Endothelial cell of umbilical vein (primary cell): ENCODE measurements at regions not wholly inside any gene's neighbourhood (a gene's known extent, or its start where the extent isn't known, plus 50 kb on each side); places are given as distances from the start of the nearest gene placed in this dataset.

ENCODE experiments used
- BruUV-seq: library from RNA; stranded (reverse); fragments of 400-500 nt; replicated peaks from 2 replicates; lab custom pipeline; 2021; lab: Mats Ljungman, UMichigan
- CTCF ChIA-PET: fragments of 300-600, 350-600 bp; sonication (Branson Sonifier 250); formaldehyde crosslinking; loops from one replicate; lab custom pipeline; 2021; ENCODE audit warnings: antibody characterized with exemption, inconsistent platforms; lab: Charles Lee
- POLR2A ChIA-PET: fragments of 300-600, 350-600 bp; sonication (Branson Sonifier 250); formaldehyde crosslinking; loops from one replicate; lab custom pipeline; 2021; ENCODE audit warnings: antibody characterized with exemption, inconsistent platforms; lab: Charles Lee
- DNase-seq: peaks from one replicate; pipeline ENCODE4 v3.0.0-alpha.2; 2011; ENCODE audit warnings: low read depth, low spot score
- FAIRE-seq: peaks from 2 replicates; lab custom pipeline; 2011; peaks lifted over from hg19 to GRCh38; lab: Jason Lieb, UNC
- H2AFZ ChIP-seq: 2 replicates; pipeline ENCODE4 v1.6.0; 2012; ENCODE audit warnings: low read depth, low read length, control low read depth, inconsistent platforms
- H3K27ac ChIP-seq: 2 replicates; pipeline ENCODE4 v1.5.1; 2011; ENCODE audit warnings: low read depth, mild to moderate bottlenecking, control low read depth, low read length, moderate library complexity; ENCODE audit not compliant: insufficient read depth
- H3K27me3 ChIP-seq, 2 experiments: 2 replicates each; pipeline versions ENCODE4 v1.6.0 to v1.6.1; 2011; ENCODE audit warnings: low read length in 2 of 2, mixed read lengths in 1 of 2; ENCODE audit not compliant: control insufficient read depth in 2 of 2, insufficient read depth in 2 of 2
- H3K36me3 ChIP-seq, 2 experiments: 2 replicates in 1 of 2; 3 replicates in 1 of 2; pipeline ENCODE4 v1.5.1; 2011; ENCODE audit warnings: low read length in 2 of 2, mild to moderate bottlenecking in 1 of 2, moderate library complexity in 1 of 2; ENCODE audit not compliant: control insufficient read depth in 2 of 2, insufficient read depth in 2 of 2; ENCODE audit errors: extremely low read depth in 1 of 2
- H3K4me1 ChIP-seq: 3 replicates; pipeline ENCODE4 v1.5.1; 2011; ENCODE audit warnings: mild to moderate bottlenecking, low read length; ENCODE audit not compliant: control insufficient read depth, insufficient read depth; ENCODE audit errors: extremely low read depth
- H3K4me2 ChIP-seq: 2 replicates; pipeline ENCODE4 v1.6.1; 2011; ENCODE audit warnings: low read length, control low read depth, mixed read lengths; ENCODE audit not compliant: insufficient read depth
- H3K4me3 ChIP-seq, 3 experiments: fragments of 200-600 bp in 1 of 3; sonication (generic), shearing (Covaris generic) in 1 of 3; replicated peaks in 1 of 3; 2 replicates each; pipeline ENCODE4 v1.5.1; 2011 to 2016; ENCODE audit warnings: control low read depth in 3 of 3, low read length in 3 of 3, mild to moderate bottlenecking in 2 of 3, inconsistent platforms in 1 of 3, low read depth in 1 of 3, moderate library complexity in 1 of 3; ENCODE audit not compliant: insufficient read depth in 1 of 3
- H3K79me2 ChIP-seq: 2 replicates; pipeline ENCODE4 v1.6.0; 2012; ENCODE audit warnings: low read length, inconsistent platforms; ENCODE audit not compliant: control insufficient read depth, insufficient read depth
- H3K9ac ChIP-seq: replicated peaks from 2 replicates; pipeline ENCODE3; 2011; ENCODE audit warnings: low read length, control low read depth; ENCODE audit not compliant: insufficient read depth; ENCODE audit errors: extremely low read depth
- H3K9me1 ChIP-seq: replicated peaks from 3 replicates; pipeline ENCODE4 v1.6.0; 2011; ENCODE audit warnings: mild to moderate bottlenecking, low read length; ENCODE audit not compliant: control insufficient read depth, insufficient read depth; ENCODE audit errors: extremely low read depth
- H3K9me3 ChIP-seq: replicated peaks from 2 replicates; pipeline ENCODE4 v1.5.1; 2012; ENCODE audit warnings: low read length, inconsistent platforms; ENCODE audit not compliant: control insufficient read depth, insufficient read depth
- H4K20me1 ChIP-seq: replicated peaks from 2 replicates; pipeline ENCODE3; 2011; ENCODE audit warnings: mild to moderate bottlenecking, low read length; ENCODE audit not compliant: control insufficient read depth, insufficient read depth; ENCODE audit errors: extremely low read depth
- CTCF ChIP-seq, 2 donors: IDR thresholded peaks; 1 replicate in 1 of 2; 2 replicates in 1 of 2; pipeline ENCODE4 v1.5.1; 2011; ENCODE audit warnings: low read length in 2 of 2, mild to moderate bottlenecking in 2 of 2, moderate library complexity in 2 of 2, control low read depth in 1 of 2, inconsistent platforms in 1 of 2, low read depth in 1 of 2; ENCODE audit not compliant: insufficient read depth in 1 of 2; ENCODE audit errors: extremely low read depth in 1 of 2
- EZH2 ChIP-seq: IDR thresholded peaks from 2 replicates; pipeline ENCODE4 v1.6.1; 2012; ENCODE audit warnings: borderline replicate concordance, low read depth, mild to moderate bottlenecking, moderate library complexity, low read length, inconsistent platforms; ENCODE audit not compliant: severe bottlenecking
- FOS ChIP-seq: IDR thresholded peaks from 2 replicates; pipeline ENCODE4 v1.6.1; 2011; ENCODE audit warnings: mild to moderate bottlenecking, low read length, moderate library complexity, borderline replicate concordance; ENCODE audit not compliant: insufficient read depth
- GATA2 ChIP-seq: IDR thresholded peaks from 2 replicates; pipeline ENCODE4 v1.7.0; 2011; ENCODE audit warnings: low read depth, mild to moderate bottlenecking, moderate library complexity, mixed read lengths, low read length; ENCODE audit not compliant: insufficient read length, insufficient read depth
- JUN ChIP-seq: IDR thresholded peaks from 2 replicates; pipeline ENCODE4 v1.6.1; 2011; ENCODE audit warnings: borderline replicate concordance, low read depth; ENCODE audit not compliant: insufficient read length, insufficient read depth
- MAX ChIP-seq: IDR thresholded peaks from 2 replicates; pipeline ENCODE4 v1.6.1; 2011; ENCODE audit not compliant: insufficient read depth, insufficient read length
- MYC ChIP-seq: IDR thresholded peaks from one replicate; pipeline ENCODE4 v1.6.1; 2011; ENCODE audit warnings: mild to moderate bottlenecking, low read depth, low read length
- POLR2A ChIP-seq: IDR thresholded peaks from 2 replicates; pipeline ENCODE4 v1.6.1; 2012; ENCODE audit warnings: low read depth, mild to moderate bottlenecking, control low read depth, low read length
- POLR2AphosphoS5 ChIP-seq: IDR thresholded peaks from 2 replicates; pipeline ENCODE4 v1.6.1; 2012; ENCODE audit warnings: low read depth, mild to moderate bottlenecking, control low read depth, low read length, moderate library complexity; ENCODE audit not compliant: insufficient read depth
- dilution Hi-C: fragments of 300-500 bp; cut with MboI; formaldehyde crosslinking; loops from one replicate; pipeline ENCODE4 v1.15.0; 2019; ENCODE audit warnings: low sequenced_read_pairs; ENCODE audit not compliant: extremely low pct_ligation_motif_present
- intact Hi-C: fragments of 100-400 bp; cut with micrococcal nuclease; formaldehyde crosslinking; loops from one replicate; pipeline ENCODE4 v1.10.0; 2022

DNA sequence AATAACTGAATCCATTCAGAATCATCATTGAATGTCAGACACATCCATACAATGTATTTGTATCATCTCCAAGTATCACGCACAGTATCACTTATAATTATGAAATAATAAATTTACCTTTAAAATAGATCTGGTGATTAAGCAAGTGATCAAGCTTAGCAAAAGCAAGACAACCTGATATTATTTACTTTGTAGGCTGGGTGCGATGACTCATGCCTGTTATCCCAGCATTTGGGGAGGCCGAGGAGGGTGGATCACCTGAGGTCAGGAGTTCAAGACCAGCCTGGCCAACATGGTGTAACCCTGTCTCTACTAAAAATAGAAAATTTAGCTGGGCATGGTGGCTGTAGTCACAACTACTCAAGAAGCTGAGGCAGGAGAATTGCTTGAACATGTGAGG, 421.0 kb upstream of the NETO1 start:
- no peaks in the 10 kb centered on the region for H3K36me3 ChIP-seq
- FAIRE-seq, result no peak
- intact Hi-C loops, result no loop called here
- no peaks in the 10 kb centered on the region for H4K20me1 ChIP-seq
- no peak for DNase-seq
- no peak overlapping the region for H3K27ac ChIP-seq
- dilution Hi-C loops, result no loop called here
- H3K9me3 ChIP-seq, result peaks cover 12% of the 10 kb centered on the region
- H3K4me3 ChIP-seq, result no peak overlapping the region
- H3K9me1 ChIP-seq, result no peaks in the 10 kb centered on the region
- no peaks in the 10 kb centered on the region for H3K27me3 ChIP-seq
- ChIA-PET POLR2A (no interaction called here), CTCF (no interaction called here)
- no peaks in the 10 kb centered on the region for H3K4me1 ChIP-seq
- no peak for TF ChIP-seq CTCF (IDR thresholded peaks at IDR 0.05; ENCODE audit: extremely low read depth in 1 of 2, insufficient read depth in 1 of 2, low read depth in 1 of 2, low read length in 2 of 2)
- TF ChIP-seq POLR2AphosphoS5, result no peak
- no peak for TF ChIP-seq FOS
- no peak for TF ChIP-seq EZH2
- no peak for TF ChIP-seq MYC
- TF ChIP-seq POLR2A, result no peak
- no peak for TF ChIP-seq JUN
- TF ChIP-seq GATA2, result no peak
- no peak for TF ChIP-seq MAX
- no peak overlapping the region for H3K4me2 ChIP-seq
- no peak overlapping the region for H3K9ac ChIP-seq
- no TSS peak for BruUV-seq
- H2AFZ ChIP-seq, result no peak overlapping the region
- no peaks in the 10 kb centered on the region for H3K79me2 ChIP-seq
